ENCODE measurements at regions not wholly inside any gene's neighbourhood (a gene's known extent, or its start where the extent isn't known, plus 50 kb on each side); places are given as distances from the start of the nearest gene placed in this dataset.

DNA sequence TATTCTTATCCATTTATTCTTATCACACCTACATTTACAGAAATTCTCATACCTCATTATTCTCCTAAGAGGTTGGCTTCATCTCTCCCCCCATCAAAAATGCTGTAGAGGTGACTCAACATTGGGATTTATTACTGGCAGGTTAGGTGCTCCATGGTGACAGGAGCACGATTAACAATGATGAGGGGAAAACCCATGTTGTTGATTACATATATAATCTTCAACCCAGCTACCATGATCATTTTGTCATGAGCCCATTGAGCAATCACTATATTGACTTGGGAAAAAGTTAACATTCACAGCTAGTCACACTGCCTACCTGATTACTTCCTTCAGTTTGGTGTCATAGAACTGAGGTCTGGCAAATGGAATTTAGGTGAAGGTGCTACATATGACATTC, 712.1 kb upstream of the CHRM3 start:
- TF ChIP-seq USF2 (IDR thresholded peaks at IDR 0.05; ENCODE audit: low read depth, low read length), result no peak
- TF ChIP-seq USF2 (CRISPR knock-in tag; IDR thresholded peaks at IDR 0.05; ENCODE audit: borderline replicate concordance), result no peak
- TF ChIP-seq ZNF121 (CRISPR knock-in tag; IDR thresholded peaks at IDR 0.05), result no peak
- no peak for TF ChIP-seq RELA (CRISPR knock-in tag; IDR thresholded peaks at IDR 0.05)
